Keratinocyte (primary cell): ENCODE measurements at regions not wholly inside any gene's neighbourhood (a gene's known extent, or its start where the extent isn't known, plus 50 kb on each side); places are given as distances from the start of the nearest gene placed in this dataset.

Experiments
- DNase-seq: peaks from one replicate; pipeline ENCODE4 v3.0.0-alpha.2; 2011; ENCODE audit warnings: low read depth, missing footprints, low spot score
- FAIRE-seq: peaks from 2 replicates; lab custom pipeline; 2011; peaks lifted over from hg19 to GRCh38; lab: Jason Lieb, UNC
- H2AFZ ChIP-seq: 2 replicates; pipeline ENCODE4 v1.6.0; 2012; ENCODE audit warnings: low read length, control low read depth, inconsistent platforms; ENCODE audit not compliant: control insufficient read depth
- H3K27ac ChIP-seq: 2 replicates; pipeline ENCODE4 v1.5.1; 2011; ENCODE audit warnings: low read length; ENCODE audit not compliant: control insufficient read depth, insufficient read depth
- H3K27me3 ChIP-seq: 3 replicates; pipeline ENCODE4 v1.6.0; 2011; ENCODE audit warnings: low read length; ENCODE audit not compliant: control insufficient read depth, insufficient read depth; ENCODE audit errors: extremely low read depth
- H3K36me3 ChIP-seq, 2 experiments: 2 replicates in 1 of 2; 3 replicates in 1 of 2; pipeline ENCODE4 v1.5.1; 2011; ENCODE audit warnings: low read length in 2 of 2, mild to moderate bottlenecking in 1 of 2; ENCODE audit not compliant: control insufficient read depth in 2 of 2, insufficient read depth in 2 of 2; ENCODE audit errors: extremely low read depth in 1 of 2
- H3K4me1 ChIP-seq: 3 replicates; pipeline ENCODE4 v1.5.1; 2011; ENCODE audit warnings: low read length; ENCODE audit not compliant: control insufficient read depth, insufficient read depth; ENCODE audit errors: extremely low read depth
- H3K4me2 ChIP-seq: 3 replicates; pipeline ENCODE4 v1.6.0; 2011; ENCODE audit warnings: low read depth, low read length; ENCODE audit not compliant: control insufficient read depth, insufficient read depth; ENCODE audit errors: extremely low read depth
- H3K4me3 ChIP-seq, 3 experiments: fragments of 200-600 bp in 1 of 3; sonication (generic) in 1 of 3; 2 replicates in 2 of 3; 3 replicates in 1 of 3; pipeline ENCODE4 v1.5.1; 2011 to 2016; ENCODE audit warnings: low read length in 3 of 3, mild to moderate bottlenecking in 3 of 3, control low read depth in 2 of 3, inconsistent platforms in 1 of 3, low read depth in 1 of 3, mixed read lengths in 1 of 3, mixed run types in 1 of 3, moderate library complexity in 1 of 3; ENCODE audit not compliant: control insufficient read depth in 2 of 3, insufficient read depth in 2 of 3; ENCODE audit errors: extremely low read depth in 1 of 3
- H3K79me2 ChIP-seq: 2 replicates; pipeline ENCODE4 v1.6.0; 2012; ENCODE audit warnings: low read length; ENCODE audit not compliant: control insufficient read depth, insufficient read depth
- H3K9ac ChIP-seq: 3 replicates; pipeline ENCODE4 v1.6.0; 2011; ENCODE audit warnings: low read length; ENCODE audit not compliant: control insufficient read depth, insufficient read depth; ENCODE audit errors: extremely low read depth
- H3K9me1 ChIP-seq: 3 replicates; pipeline ENCODE4 v1.6.0; 2011; ENCODE audit warnings: low read length; ENCODE audit not compliant: control insufficient read depth, insufficient read depth; ENCODE audit errors: extremely low read depth
- H3K9me3 ChIP-seq: 2 replicates; pipeline ENCODE4 v1.5.1; 2012; ENCODE audit warnings: low read depth, low read length; ENCODE audit not compliant: control insufficient read depth
- H4K20me1 ChIP-seq: 3 replicates; pipeline ENCODE4 v1.6.0; 2011; ENCODE audit warnings: low read length; ENCODE audit not compliant: control insufficient read depth, insufficient read depth; ENCODE audit errors: extremely low read depth
- EZH2 ChIP-seq: IDR thresholded peaks from one replicate; pipeline ENCODE4 v1.6.1; 2012; ENCODE audit warnings: inconsistent platforms, mild to moderate bottlenecking, low read length, moderate library complexity
- dilution Hi-C: fragments of 300-500 bp; cut with MboI; formaldehyde crosslinking; loops from one replicate; pipeline ENCODE4 v1.7.0; 2020; ENCODE audit warnings: low sequenced_read_pairs; ENCODE audit not compliant: extremely low pct_ligation_motif_present
- TF ChIP-seq, protein P1 (sequence below), 3 experiments: IDR thresholded peaks in 1 of 3; conservative IDR thresholded peaks in 1 of 3; optimal IDR thresholded peaks in 1 of 3; 2 replicates in 2 of 3; 3 replicates in 1 of 3; pipeline versions ENCODE3 to v1.5.1; 2011; ENCODE audit warnings: low read length in 3 of 3, mild to moderate bottlenecking in 3 of 3, moderate library complexity in 2 of 3, control low read depth in 1 of 3, inconsistent platforms in 1 of 3; ENCODE audit not compliant: insufficient read depth in 2 of 3; ENCODE audit errors: extremely low read depth in 1 of 3

- H3K9me1 ChIP-seq = no peaks in the 10 kb centered on the region
- no peak overlapping the region for H3K9ac ChIP-seq
- no peaks in the 10 kb centered on the region for H3K79me2 ChIP-seq
- H3K36me3 ChIP-seq = no peaks in the 10 kb centered on the region
- no peak for FAIRE-seq
- no peak for DNase-seq
- H3K27ac ChIP-seq = no peak overlapping the region
- no peaks in the 10 kb centered on the region for H3K27me3 ChIP-seq
- H4K20me1 ChIP-seq = no peaks in the 10 kb centered on the region
- H3K9me3 ChIP-seq = no peaks in the 10 kb centered on the region
- H3K4me2 ChIP-seq = no peak overlapping the region
- dilution Hi-C loops = no loop called here
- TF ChIP-seq, protein P1, sequence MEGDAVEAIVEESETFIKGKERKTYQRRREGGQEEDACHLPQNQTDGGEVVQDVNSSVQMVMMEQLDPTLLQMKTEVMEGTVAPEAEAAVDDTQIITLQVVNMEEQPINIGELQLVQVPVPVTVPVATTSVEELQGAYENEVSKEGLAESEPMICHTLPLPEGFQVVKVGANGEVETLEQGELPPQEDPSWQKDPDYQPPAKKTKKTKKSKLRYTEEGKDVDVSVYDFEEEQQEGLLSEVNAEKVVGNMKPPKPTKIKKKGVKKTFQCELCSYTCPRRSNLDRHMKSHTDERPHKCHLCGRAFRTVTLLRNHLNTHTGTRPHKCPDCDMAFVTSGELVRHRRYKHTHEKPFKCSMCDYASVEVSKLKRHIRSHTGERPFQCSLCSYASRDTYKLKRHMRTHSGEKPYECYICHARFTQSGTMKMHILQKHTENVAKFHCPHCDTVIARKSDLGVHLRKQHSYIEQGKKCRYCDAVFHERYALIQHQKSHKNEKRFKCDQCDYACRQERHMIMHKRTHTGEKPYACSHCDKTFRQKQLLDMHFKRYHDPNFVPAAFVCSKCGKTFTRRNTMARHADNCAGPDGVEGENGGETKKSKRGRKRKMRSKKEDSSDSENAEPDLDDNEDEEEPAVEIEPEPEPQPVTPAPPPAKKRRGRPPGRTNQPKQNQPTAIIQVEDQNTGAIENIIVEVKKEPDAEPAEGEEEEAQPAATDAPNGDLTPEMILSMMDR (optimal IDR thresholded peaks at IDR 0.05 in 1 of 3, IDR thresholded peaks at IDR 0.05 in 1 of 3, conservative IDR thresholded peaks at IDR 0.05 in 1 of 3; ENCODE audit: extremely low read depth in 1 of 3, insufficient read depth in 2 of 3, low read length in 3 of 3) = no peak
- TF ChIP-seq EZH2 = no peak
- H2AFZ ChIP-seq = no peak overlapping the region
- no peak overlapping the region for H3K4me3 ChIP-seq
- no peaks in the 10 kb centered on the region for H3K4me1 ChIP-seq
These were observed 56.5 kb upstream of the HAND1 start for GRCh38 chr5:154534457-154535050.

- Histone ChIP-seq H3K36me3 (no peaks in the 10 kb centered on the region), H4K20me1 (no peaks in the 10 kb centered on the region), H2AFZ (no peak overlapping the region), H3K9me3 (no peaks in the 10 kb centered on the region), H3K79me2 (no peaks in the 10 kb centered on the region), H3K4me2 (no peak overlapping the region), H3K9me1 (no peaks in the 10 kb centered on the region), H3K4me1 (no peaks in the 10 kb centered on the region), H3K27ac (no peak overlapping the region), H3K27me3 (no peaks in the 10 kb centered on the region), H3K4me3 (no peak overlapping the region), H3K9ac (no peak overlapping the region)
- TF ChIP-seq EZH2 = no peak
- TF ChIP-seq, protein P1 (optimal IDR thresholded peaks at IDR 0.05 in 1 of 3, IDR thresholded peaks at IDR 0.05 in 1 of 3, conservative IDR thresholded peaks at IDR 0.05 in 1 of 3; ENCODE audit: extremely low read depth in 1 of 3, insufficient read depth in 2 of 3, low read length in 3 of 3) = no peak
- dilution Hi-C loops = no loop called here
- FAIRE-seq (no peak), DNase-seq (no peak)
These were observed 51.3 kb upstream of the HAND1 start for GRCh38 chr5:154529282-154529681.
